ENCODE measurements at regions not wholly inside any gene's neighbourhood (a gene's known extent, or its start where the extent isn't known, plus 50 kb on each side); places are given as distances from the start of the nearest gene placed in this dataset.

DNA sequence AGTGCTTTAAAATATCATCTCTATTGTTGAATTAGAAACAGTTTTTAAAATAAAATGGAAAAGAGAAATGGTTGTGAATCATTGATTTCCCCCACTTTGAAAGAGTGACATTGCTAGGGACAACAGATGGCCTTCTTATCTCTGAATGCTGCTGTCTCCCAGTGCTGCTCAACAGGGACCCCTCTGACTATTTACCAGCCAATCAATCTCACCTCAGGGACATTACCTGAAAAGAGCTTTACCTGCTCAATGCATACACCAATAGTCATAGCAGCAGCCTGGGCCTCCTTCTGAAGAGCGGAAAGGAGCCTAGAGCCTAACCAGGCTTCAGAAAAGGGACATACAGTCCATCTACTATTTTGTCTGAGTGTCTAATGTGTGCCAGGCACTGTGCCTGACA is 162.8 kb downstream of the CGGBP1 start:
- no peak for DNase-seq (ENCODE audit: low spot score)
- no peaks in the 10 kb centered on the region for H3K36me3 Mint-ChIP-seq
- no peak overlapping the region for H3K27ac Mint-ChIP-seq
- ChIA-PET CTCF (no interaction called here), POLR2A (no interaction called here)
- H3K27me3 Mint-ChIP-seq (ENCODE audit: low read depth): no peaks in the 10 kb centered on the region
- H3K9me3 Mint-ChIP-seq: no peaks in the 10 kb centered on the region
- no peak overlapping the region for H3K4me3 Mint-ChIP-seq
- TF ChIP-seq ZNF232 (CRISPR knock-in tag; IDR thresholded peaks at IDR 0.05): no peak
- no peak for TF ChIP-seq FOXJ3 (CRISPR knock-in tag; IDR thresholded peaks at IDR 0.05; ENCODE audit: borderline replicate concordance)
- no peak for TF ChIP-seq TEAD4 (CRISPR knock-in tag; IDR thresholded peaks at IDR 0.05)
- TF ChIP-seq ZNF219 (CRISPR knock-in tag; IDR thresholded peaks at IDR 0.05; ENCODE audit: borderline replicate concordance): no peak
- TF ChIP-seq, protein P1, sequence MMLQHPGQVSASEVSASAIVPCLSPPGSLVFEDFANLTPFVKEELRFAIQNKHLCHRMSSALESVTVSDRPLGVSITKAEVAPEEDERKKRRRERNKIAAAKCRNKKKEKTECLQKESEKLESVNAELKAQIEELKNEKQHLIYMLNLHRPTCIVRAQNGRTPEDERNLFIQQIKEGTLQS (CRISPR knock-in tag; conservative IDR thresholded peaks at IDR 0.05): no peak
- TF ChIP-seq HMGA2 (CRISPR knock-in tag; IDR thresholded peaks at IDR 0.05): no peak
- TF ChIP-seq, protein P2, sequence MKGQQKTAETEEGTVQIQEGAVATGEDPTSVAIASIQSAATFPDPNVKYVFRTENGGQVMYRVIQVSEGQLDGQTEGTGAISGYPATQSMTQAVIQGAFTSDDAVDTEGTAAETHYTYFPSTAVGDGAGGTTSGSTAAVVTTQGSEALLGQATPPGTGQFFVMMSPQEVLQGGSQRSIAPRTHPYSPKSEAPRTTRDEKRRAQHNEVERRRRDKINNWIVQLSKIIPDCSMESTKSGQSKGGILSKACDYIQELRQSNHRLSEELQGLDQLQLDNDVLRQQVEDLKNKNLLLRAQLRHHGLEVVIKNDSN (CRISPR knock-in tag; IDR thresholded peaks at IDR 0.05): no peak
- no peak for TF ChIP-seq NR2C2 (CRISPR knock-in tag; IDR thresholded peaks at IDR 0.05)
- TF ChIP-seq GRHL2 (CRISPR knock-in tag; IDR thresholded peaks at IDR 0.05; ENCODE audit: insufficient replicate concordance, severe bottlenecking): no peak
- no peak for TF ChIP-seq ZNF396 (CRISPR knock-in tag; IDR thresholded peaks at IDR 0.05; ENCODE audit: borderline replicate concordance)
- no peak for TF ChIP-seq ZBTB21 (CRISPR knock-in tag; IDR thresholded peaks at IDR 0.05; ENCODE audit: borderline replicate concordance)
- ATAC-seq: peak; percentile 56
- no peaks in the 10 kb centered on the region for H3K4me1 Mint-ChIP-seq

DNA sequence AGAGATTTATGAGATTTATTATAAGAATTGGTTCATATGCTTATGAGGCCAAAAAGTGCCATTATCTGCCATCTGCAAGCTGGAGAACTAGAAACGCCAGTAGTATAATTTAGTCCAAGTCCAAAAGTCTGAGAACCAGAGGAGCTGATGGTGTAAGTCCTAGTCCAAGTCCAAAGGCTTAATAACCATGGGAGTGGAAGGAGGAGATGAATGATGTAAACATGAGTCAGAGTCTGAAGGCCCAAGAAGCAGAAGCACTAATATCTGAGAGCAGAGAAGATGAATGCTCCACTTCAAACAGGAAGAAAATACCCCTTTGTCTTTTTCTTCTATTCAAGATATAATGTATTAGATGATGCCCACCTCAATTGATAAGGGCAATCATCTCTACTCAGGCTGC is 185.7 kb downstream of the CGGBP1 start:
- no peak for ATAC-seq

DNA sequence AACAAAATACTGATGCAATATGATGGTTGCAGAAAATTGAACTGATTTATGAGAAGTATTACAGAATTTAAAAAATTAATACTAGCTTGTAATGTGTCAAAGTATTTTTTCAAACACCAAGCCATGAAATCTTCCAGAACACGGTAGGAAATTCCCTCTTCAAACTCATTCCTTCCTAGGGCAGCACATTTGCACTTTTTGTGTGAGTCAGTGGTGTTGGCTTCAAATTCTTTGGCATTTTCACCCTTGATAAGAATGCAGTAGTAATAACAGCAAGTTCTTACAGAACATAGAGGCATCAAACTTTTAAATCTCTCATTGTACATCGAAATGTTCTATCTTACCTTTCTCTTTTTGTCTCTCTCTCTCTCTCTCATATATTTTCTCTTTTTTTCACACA is 191.8 kb downstream of the CGGBP1 start:
- Mint-ChIP-seq H3K9me3 (peaks cover 13% of the 10 kb centered on the region; the same call in 1 of the 2 replicates), H3K27me3 (ENCODE audit: low read depth) (no peaks in the 10 kb centered on the region)
- TF ChIP-seq, protein P3, sequence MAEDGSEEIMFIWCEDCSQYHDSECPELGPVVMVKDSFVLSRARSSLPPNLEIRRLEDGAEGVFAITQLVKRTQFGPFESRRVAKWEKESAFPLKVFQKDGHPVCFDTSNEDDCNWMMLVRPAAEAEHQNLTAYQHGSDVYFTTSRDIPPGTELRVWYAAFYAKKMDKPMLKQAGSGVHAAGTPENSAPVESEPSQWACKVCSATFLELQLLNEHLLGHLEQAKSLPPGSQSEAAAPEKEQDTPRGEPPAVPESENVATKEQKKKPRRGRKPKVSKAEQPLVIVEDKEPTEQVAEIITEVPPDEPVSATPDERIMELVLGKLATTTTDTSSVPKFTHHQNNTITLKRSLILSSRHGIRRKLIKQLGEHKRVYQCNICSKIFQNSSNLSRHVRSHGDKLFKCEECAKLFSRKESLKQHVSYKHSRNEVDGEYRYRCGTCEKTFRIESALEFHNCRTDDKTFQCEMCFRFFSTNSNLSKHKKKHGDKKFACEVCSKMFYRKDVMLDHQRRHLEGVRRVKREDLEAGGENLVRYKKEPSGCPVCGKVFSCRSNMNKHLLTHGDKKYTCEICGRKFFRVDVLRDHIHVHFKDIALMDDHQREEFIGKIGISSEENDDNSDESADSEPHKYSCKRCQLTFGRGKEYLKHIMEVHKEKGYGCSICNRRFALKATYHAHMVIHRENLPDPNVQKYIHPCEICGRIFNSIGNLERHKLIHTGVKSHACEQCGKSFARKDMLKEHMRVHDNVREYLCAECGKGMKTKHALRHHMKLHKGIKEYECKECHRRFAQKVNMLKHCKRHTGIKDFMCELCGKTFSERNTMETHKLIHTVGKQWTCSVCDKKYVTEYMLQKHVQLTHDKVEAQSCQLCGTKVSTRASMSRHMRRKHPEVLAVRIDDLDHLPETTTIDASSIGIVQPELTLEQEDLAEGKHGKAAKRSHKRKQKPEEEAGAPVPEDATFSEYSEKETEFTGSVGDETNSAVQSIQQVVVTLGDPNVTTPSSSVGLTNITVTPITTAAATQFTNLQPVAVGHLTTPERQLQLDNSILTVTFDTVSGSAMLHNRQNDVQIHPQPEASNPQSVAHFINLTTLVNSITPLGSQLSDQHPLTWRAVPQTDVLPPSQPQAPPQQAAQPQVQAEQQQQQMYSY (CRISPR knock-in tag; IDR thresholded peaks at IDR 0.05): no peak
- no peak for TF ChIP-seq ZNF416 (CRISPR knock-in tag; IDR thresholded peaks at IDR 0.05)
- TF ChIP-seq GRHL2 (CRISPR knock-in tag; IDR thresholded peaks at IDR 0.05; ENCODE audit: insufficient replicate concordance, severe bottlenecking): no peak
- TF ChIP-seq PRRX2 (CRISPR knock-in tag; IDR thresholded peaks at IDR 0.05): no peak
- TF ChIP-seq GTF2I (CRISPR knock-in tag; conservative IDR thresholded peaks at IDR 0.05): no peak
- no peak for TF ChIP-seq GABPB1 (CRISPR knock-in tag; IDR thresholded peaks at IDR 0.05)
- TF ChIP-seq FOXJ3 (CRISPR knock-in tag; IDR thresholded peaks at IDR 0.05; ENCODE audit: borderline replicate concordance): no peak
- TF ChIP-seq NFYB (CRISPR knock-in tag; conservative IDR thresholded peaks at IDR 0.05; ENCODE audit: low read depth): no peak

More for the DNA sequence above, 185.7 kb downstream of the CGGBP1 start:
- H3K4me3 Mint-ChIP-seq: no peak overlapping the region
- no peaks in the 10 kb centered on the region; the same call in 1 of the 2 replicates for H3K27me3 Mint-ChIP-seq (ENCODE audit: low read depth)
- no peak overlapping the region for H3K27ac Mint-ChIP-seq
- no peaks in the 10 kb centered on the region for H3K4me1 Mint-ChIP-seq
- peaks cover 18% of the 10 kb centered on the region for H3K36me3 Mint-ChIP-seq
- ChIA-PET POLR2A (no interaction called here), CTCF (no interaction called here)
- H3K9me3 Mint-ChIP-seq: peaks cover 46% of the 10 kb centered on the region
- no peak for TF ChIP-seq ZNF671 (CRISPR knock-in tag; IDR thresholded peaks at IDR 0.05)
- no peak for TF ChIP-seq HMGA2 (CRISPR knock-in tag; IDR thresholded peaks at IDR 0.05)
- TF ChIP-seq, protein P4, sequence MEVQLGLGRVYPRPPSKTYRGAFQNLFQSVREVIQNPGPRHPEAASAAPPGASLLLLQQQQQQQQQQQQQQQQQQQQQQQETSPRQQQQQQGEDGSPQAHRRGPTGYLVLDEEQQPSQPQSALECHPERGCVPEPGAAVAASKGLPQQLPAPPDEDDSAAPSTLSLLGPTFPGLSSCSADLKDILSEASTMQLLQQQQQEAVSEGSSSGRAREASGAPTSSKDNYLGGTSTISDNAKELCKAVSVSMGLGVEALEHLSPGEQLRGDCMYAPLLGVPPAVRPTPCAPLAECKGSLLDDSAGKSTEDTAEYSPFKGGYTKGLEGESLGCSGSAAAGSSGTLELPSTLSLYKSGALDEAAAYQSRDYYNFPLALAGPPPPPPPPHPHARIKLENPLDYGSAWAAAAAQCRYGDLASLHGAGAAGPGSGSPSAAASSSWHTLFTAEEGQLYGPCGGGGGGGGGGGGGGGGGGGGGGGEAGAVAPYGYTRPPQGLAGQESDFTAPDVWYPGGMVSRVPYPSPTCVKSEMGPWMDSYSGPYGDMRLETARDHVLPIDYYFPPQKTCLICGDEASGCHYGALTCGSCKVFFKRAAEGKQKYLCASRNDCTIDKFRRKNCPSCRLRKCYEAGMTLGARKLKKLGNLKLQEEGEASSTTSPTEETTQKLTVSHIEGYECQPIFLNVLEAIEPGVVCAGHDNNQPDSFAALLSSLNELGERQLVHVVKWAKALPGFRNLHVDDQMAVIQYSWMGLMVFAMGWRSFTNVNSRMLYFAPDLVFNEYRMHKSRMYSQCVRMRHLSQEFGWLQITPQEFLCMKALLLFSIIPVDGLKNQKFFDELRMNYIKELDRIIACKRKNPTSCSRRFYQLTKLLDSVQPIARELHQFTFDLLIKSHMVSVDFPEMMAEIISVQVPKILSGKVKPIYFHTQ (CRISPR knock-in tag; IDR thresholded peaks at IDR 0.05): no peak
- TF ChIP-seq SOX15 (CRISPR knock-in tag; IDR thresholded peaks at IDR 0.05): no peak
- TF ChIP-seq IRF2 (CRISPR knock-in tag; IDR thresholded peaks at IDR 0.05; ENCODE audit: borderline replicate concordance, low read depth): no peak
- no peak for TF ChIP-seq ETV6 (CRISPR knock-in tag; IDR thresholded peaks at IDR 0.05)
- no peak for TF ChIP-seq ZNF423 (CRISPR knock-in tag; IDR thresholded peaks at IDR 0.05)
- TF ChIP-seq, protein P5, sequence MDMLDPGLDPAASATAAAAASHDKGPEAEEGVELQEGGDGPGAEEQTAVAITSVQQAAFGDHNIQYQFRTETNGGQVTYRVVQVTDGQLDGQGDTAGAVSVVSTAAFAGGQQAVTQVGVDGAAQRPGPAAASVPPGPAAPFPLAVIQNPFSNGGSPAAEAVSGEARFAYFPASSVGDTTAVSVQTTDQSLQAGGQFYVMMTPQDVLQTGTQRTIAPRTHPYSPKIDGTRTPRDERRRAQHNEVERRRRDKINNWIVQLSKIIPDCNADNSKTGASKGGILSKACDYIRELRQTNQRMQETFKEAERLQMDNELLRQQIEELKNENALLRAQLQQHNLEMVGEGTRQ (CRISPR knock-in tag; IDR thresholded peaks at IDR 0.05): no peak
- TF ChIP-seq SMAD4 (CRISPR knock-in tag; IDR thresholded peaks at IDR 0.05): no peak
- no peak for TF ChIP-seq TCF7 (CRISPR knock-in tag; IDR thresholded peaks at IDR 0.05; ENCODE audit: low read depth)
- no peak for TF ChIP-seq GRHL2 (CRISPR knock-in tag; IDR thresholded peaks at IDR 0.05; ENCODE audit: insufficient replicate concordance, severe bottlenecking)
- no peak for TF ChIP-seq NR2C2 (CRISPR knock-in tag; IDR thresholded peaks at IDR 0.05)
- no peak for TF ChIP-seq NFYB (CRISPR knock-in tag; conservative IDR thresholded peaks at IDR 0.05; ENCODE audit: low read depth)
- no peak for TF ChIP-seq ZNF396 (CRISPR knock-in tag; IDR thresholded peaks at IDR 0.05; ENCODE audit: borderline replicate concordance)
- no peak for TF ChIP-seq TEAD4 (CRISPR knock-in tag; IDR thresholded peaks at IDR 0.05)
- DNase-seq (ENCODE audit: low spot score): no peak

More for the DNA sequence above, 191.8 kb downstream of the CGGBP1 start:
- H3K27ac Mint-ChIP-seq: no peak overlapping the region
- ChIA-PET POLR2A (no interaction called here), CTCF (no interaction called here)
- ATAC-seq (no peak), DNase-seq (ENCODE audit: low spot score) (no peak)
- H3K4me1 Mint-ChIP-seq: no peaks in the 10 kb centered on the region
- no peak overlapping the region for H3K4me3 Mint-ChIP-seq
- H3K36me3 Mint-ChIP-seq: no peaks in the 10 kb centered on the region
